GM19372 (cell line): ENCODE measurements at regions not wholly inside any gene's neighbourhood (a gene's known extent, or its start where the extent isn't known, plus 50 kb on each side); places are given as distances from the start of the nearest gene placed in this dataset.

Experiments
- ATAC-seq: cut with Tn5 transposase; IDR thresholded peaks from one replicate; pipeline ENCODE4 v1.9.1; 2021; ENCODE audit warnings: mild to moderate bottlenecking, low read depth, moderate library complexity; ENCODE audit not compliant: unreplicated experiment

DNA sequence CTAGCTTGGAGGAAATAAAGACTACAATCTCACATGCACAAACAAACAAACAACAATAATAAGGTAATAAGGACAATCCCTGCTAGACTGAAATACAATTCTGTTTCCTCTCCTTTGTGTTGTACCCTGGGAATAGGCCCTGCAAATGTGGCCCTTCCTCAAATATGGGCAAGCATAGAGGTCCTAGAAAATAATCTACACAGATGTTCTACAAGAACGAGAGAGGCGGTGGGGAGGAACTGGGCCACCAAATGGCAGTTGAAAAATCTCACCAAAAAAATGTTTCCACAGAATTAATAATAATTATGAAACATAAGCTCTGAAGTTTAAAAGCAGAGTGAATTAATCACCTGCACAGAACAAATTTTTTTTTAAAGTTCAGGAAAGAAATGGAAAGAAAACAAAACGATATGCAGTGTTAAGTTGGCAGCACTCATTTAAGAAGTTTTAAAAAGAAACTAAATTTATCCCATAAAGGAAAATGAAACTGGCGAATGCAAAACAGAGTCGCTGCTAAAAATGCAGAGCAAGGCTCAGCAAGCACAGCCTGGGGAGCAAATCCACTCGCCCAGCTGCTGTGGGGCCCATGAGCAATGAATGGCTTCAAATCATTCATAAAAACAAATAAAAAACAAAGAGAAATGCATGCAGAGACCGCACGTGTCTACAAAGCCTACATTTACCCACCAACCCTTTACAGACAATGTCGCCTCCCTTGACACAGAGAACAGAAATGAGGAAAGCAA, 475.4 kb downstream of the OCA2 start:
- peak; percentile 63 for ATAC-seq

DNA sequence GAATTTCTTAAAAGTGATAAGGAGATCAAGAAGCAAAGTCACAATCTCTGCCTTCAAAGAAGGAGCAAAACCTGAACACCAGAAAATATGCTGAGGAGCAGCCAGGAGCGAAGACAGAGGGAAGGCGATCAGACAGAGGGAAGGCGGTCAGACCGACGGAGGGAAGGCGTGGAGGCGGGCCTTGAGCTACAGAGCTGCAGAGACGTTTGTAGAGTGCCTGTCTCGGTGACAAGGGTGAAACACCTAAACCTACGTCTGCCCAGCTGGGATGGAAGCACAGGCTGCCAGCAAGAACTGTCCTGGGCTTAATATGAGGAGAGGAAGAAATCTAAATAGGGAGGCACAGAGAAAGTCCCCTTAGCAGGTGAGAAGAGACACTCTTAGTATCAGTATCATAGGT, 476.0 kb downstream of the OCA2 start:
- peak; percentile 41 for ATAC-seq

DNA sequence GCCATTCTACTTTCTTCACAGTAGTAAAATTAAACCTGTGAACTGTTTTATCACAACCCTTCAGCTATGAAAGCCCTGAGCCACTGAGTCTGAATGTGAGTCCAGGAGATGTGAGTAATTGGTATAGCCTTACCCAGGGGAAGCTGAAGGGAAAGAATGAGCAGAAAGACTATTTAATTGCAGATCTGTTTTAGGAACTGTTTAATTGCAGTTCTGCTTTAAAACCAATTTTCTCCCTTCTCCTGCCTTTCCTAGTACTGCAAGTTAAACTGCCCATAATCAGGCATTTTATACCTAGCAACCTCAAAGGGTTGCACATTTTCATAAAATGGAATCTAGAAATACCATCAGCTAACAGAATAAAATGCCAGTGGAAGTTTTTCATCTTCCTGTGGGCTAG, 476.7 kb downstream of the OCA2 start:
- ATAC-seq = no peak

DNA sequence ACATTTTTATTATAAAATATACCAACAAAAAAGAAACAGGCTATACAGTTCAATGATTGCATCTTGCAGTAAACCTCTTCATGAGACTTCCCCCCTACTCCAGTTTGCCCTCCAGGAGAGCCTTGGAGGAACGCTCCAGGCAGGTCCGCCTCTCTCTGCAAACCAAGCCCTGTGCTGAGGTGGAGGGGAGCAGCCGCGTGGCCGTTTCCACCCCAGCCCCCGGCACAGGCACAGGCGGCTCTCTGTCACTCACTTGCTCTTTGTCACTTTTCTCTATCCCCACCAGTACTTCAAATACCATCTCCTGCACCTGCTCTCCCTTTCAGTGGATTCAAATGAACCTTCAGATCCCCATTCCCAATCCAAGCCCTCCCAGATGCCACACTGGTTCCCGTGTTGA, 479.9 kb downstream of the OCA2 start:
- no peak for ATAC-seq

DNA sequence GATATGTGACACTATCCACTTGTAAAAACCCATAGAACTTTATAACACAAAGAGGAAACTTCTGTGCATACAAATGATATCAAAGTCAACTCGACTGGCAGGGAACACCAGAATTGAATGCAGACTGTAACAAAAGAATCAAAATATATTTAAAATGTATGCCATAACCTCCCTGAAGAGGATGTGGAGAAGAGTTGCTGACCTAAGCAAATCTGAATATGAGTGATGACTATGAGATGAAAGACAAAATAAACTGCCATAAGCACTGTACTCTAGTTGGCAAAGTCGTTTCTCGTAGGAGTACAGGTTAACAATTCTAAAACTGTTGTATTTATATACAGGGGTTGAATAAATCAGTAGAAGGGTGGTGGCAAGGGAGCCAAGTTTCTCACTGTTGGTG, 482.1 kb downstream of the OCA2 start:
- no peak for ATAC-seq

DNA sequence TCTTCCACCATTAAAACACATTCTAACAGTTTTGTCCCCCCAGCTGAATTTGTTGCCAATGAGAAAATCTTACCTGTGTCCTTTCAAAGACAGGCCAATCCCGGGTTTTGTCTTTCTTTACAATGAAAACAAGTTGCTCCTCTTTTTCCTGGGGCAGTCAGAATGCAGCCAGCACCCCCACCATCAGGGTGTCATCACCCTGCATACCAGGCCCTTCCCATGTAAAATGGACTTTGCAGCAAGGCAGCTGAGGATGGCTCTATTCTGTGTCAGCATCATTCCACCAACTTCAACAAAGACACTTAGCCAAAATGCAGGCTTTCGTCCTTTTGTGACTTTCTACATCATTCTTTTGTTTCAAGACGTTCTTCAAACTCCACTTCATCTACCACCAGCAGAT, 490.9 kb downstream of the OCA2 start:
- no peak for ATAC-seq

DNA sequence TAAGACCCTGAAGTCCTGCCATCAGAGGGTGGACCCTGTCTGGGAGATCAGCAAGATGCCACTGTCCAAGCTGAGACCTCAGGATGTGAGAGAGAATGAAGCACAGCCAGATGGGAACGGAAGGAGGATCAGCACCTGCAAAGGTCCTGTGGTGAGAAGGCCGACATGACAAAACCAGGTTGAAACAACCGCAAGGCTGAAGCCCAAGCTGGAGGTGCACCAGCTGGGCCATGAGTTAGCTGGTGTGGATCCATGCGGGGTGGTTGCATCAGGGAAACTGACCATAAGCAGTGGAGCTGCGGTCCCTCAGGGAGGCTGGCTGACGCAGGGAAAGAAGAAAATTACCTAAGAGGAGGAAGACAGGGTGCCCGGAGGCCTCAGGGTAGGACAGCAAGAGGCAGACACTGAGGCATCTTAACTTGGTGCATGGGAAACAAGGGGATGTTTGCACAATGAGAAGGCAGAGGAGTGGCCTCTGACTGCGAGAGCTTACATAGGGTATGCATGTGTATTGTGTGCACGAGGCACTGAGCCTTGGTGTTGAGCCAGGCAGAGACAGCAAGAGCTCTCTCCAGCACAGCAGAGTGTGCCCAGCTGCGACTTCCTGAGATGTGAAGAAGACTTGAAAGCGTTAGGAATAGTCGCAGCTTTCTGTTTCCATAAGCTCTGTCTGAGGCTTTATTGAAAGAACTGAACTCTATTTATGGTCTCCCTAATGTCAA, 497.7 kb downstream of the OCA2 start:
- ATAC-seq = no peak

DNA sequence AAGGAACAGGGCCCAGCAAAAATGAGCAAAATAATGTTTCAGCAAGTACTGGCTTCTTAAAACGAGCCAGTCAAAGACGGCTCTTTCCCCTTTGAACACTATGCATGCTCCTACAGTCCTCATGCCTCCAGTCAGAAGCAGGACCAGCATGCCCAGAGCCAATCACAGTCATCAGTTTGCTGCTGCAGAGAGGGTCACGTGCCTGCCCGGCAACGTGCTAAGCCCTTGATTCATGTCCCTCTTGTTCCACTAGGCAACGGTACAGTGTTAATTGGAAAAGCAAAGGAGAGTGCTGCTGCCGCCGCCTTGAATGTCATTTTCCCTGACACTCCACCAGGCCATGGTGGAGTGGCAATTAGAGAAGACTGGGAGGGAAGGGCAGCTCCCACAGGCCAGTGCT, 500.1 kb downstream of the OCA2 start:
- no peak for ATAC-seq

DNA sequence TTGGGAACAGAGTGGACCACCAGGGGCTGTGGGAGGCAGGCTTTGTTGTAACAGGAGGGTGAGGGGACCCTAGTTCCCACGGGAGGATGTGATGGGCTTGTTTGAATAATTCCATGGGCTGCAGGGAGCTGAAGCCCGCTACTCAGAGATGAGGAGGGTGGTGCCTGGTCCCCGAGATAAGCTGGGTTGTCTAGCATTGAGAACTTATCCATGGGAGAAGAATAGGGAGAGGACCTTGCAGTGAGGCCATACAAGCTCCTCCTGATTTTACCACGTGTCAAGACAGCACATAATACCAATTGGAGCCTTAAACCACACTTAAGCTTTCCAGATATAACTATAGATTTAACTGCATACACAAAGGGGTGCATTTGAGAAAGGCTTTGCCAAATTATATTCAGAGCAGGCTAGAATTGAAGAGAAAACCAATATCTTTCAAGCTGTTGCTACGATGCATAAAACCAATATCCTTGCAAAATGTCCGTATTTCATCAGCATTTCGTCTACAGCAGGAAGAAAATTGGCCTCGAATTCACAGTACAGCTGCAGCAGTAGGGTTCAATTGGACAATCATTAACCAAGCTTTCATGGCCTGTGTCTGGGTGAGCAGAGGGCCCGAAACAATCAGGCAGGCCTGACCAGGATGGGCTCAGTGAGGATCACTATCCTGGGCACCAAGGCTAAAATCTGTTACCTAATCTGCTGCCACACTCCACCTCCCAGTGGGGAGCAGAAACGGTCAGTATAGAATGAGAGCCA, 500.7 kb downstream of the OCA2 start:
- no peak for ATAC-seq

DNA sequence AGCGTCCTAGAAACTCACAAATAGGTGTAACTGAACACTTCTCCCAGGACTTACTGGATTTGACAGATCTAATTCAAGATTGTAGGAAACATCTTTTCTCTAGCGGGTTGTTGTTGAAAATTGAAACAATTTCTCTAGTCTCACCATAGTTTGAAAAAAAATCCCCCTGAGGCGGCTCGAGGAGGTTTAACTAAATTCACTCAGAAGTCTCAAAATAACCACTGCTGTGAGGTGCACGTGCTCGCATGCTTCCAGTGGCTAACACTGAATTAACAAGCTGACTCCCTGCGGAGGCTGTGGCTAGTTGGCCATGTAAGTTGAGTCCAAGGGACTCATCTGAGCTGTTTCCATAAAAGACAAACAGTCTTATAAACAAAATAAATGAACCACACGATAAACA, 503.9 kb downstream of the OCA2 start:
- ATAC-seq = no peak

DNA sequence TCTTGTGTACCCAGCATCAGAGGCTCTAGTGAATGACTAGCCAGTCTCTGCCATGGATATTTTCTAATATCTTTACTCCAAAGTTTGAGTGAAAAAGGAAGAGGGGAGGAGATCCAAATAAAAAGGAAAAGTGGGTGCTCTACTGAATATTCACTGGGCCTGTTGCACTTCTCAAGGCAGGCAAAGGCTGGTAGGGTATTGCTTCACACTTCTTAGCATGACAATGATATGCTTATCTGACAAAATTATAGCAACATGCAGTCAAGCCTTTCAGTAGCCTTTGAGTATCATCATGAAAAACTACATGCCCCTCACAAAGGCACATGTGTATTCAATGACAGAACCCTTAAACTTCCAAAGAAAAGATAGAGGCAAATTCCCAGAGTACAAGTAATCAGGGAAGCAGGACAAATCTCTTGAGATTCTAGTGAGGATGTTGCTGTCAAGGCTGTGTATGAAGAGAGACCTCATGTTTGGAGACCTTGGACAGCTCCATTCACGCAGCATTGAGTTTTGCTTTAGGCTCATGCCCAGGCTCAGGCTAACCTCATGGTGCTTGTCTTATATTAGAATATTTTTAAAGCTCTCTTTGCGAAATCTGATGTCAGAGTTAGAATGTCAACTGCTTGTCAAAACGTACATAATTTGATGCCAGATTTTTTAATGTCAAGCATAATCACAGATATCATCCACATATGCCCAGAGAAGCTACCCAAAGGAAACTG, 506.9 kb downstream of the OCA2 start:
- ATAC-seq = no peak
